CD14-positive monocyte (primary cell): ENCODE measurements at regions not wholly inside any gene's neighbourhood (a gene's known extent, or its start where the extent isn't known, plus 50 kb on each side); places are given as distances from the start of the nearest gene placed in this dataset.

Experiments
- DNase-seq, 3 donors: peaks; one replicate each; pipeline ENCODE4 v3.0.0-alpha.2; 2011 to 2022
- H2AFZ ChIP-seq: 2 replicates; pipeline ENCODE4 v1.6.0; 2012; ENCODE audit warnings: mild to moderate bottlenecking, low read depth, low read length, inconsistent platforms; ENCODE audit not compliant: insufficient read depth, poor library complexity, severe bottlenecking
- H3K27ac ChIP-seq, 2 donors: 1 replicate in 1 of 2; 2 replicates in 1 of 2; pipeline ENCODE4 v1.5.1; 2012 to 2013; ENCODE audit warnings: low read length in 2 of 2, control low read depth in 1 of 2, inconsistent platforms in 1 of 2, low read depth in 1 of 2, mild to moderate bottlenecking in 1 of 2
- H3K27me3 ChIP-seq, 2 donors: one replicate each; pipeline versions ENCODE4 v1.6.0 to v1.6.1; 2011 to 2013; ENCODE audit warnings: low read length in 2 of 2; ENCODE audit not compliant: control insufficient read depth in 2 of 2, insufficient read depth in 2 of 2
- H3K36me3 ChIP-seq, 2 donors: replicated peaks in 1 of 2; 1 replicate in 1 of 2; 2 replicates in 1 of 2; pipeline versions ENCODE4 v1.5.1 to v1.6.1; 2012 to 2013; ENCODE audit warnings: low read length in 2 of 2, control low read depth in 1 of 2, inconsistent platforms in 1 of 2, mild to moderate bottlenecking in 1 of 2; ENCODE audit not compliant: insufficient read depth in 2 of 2, control insufficient read depth in 1 of 2
- H3K4me1 ChIP-seq, 2 donors: 1 replicate in 1 of 2; 2 replicates in 1 of 2; pipeline versions ENCODE4 v1.5.1 to v1.6.1; 2012 to 2013; ENCODE audit warnings: low read length in 2 of 2, control low read depth in 1 of 2, inconsistent platforms in 1 of 2, mild to moderate bottlenecking in 1 of 2, moderate library complexity in 1 of 2; ENCODE audit not compliant: insufficient read depth in 2 of 2, control insufficient read depth in 1 of 2
- H3K4me2 ChIP-seq: replicated peaks from 2 replicates; pipeline ENCODE3; 2012; ENCODE audit warnings: low read length, moderate library complexity, mild to moderate bottlenecking; ENCODE audit not compliant: poor library complexity, severe bottlenecking; ENCODE audit errors: extremely low read depth
- H3K4me3 ChIP-seq, 3 experiments: fragments of 200-600 bp in 1 of 3; sonication (generic) in 1 of 3; replicated peaks in 1 of 3; 1 replicate in 2 of 3; 2 replicates in 1 of 3; pipeline ENCODE4 v1.5.1; 2011 to 2013; ENCODE audit warnings: low read length in 3 of 3, mild to moderate bottlenecking in 3 of 3, control low read depth in 2 of 3, low read depth in 2 of 3, inconsistent platforms in 1 of 3, moderate library complexity in 1 of 3
- H3K79me2 ChIP-seq: 2 replicates; pipeline ENCODE4 v1.6.0; 2012; ENCODE audit warnings: mild to moderate bottlenecking, control low read depth, inconsistent platforms, low read length, moderate library complexity; ENCODE audit not compliant: insufficient read depth
- H3K9ac ChIP-seq: 2 replicates; pipeline ENCODE4 v1.6.0; 2017; ENCODE audit warnings: low read length, mild to moderate bottlenecking; ENCODE audit not compliant: insufficient read depth, poor library complexity, severe bottlenecking
- H3K9me3 ChIP-seq, 2 donors: replicated peaks in 1 of 2; 1 replicate in 1 of 2; 2 replicates in 1 of 2; pipeline versions ENCODE4 v1.5.1 to v1.6.1; 2012 to 2013; ENCODE audit warnings: low read length in 2 of 2, control low read depth in 1 of 2; ENCODE audit not compliant: control insufficient read depth in 1 of 2, insufficient read depth in 1 of 2
- H4K20me1 ChIP-seq: 2 replicates; pipeline ENCODE4 v1.6.0; 2012; ENCODE audit warnings: mild to moderate bottlenecking, low read length, control low read depth, moderate library complexity; ENCODE audit not compliant: insufficient read depth
- H3K27ac Mint-ChIP-seq, 7 donors: one replicate each; pipeline ENCODE4 v1.8.0; 2020; ENCODE audit warnings: mild to moderate bottlenecking in 7 of 7, mixed read lengths in 7 of 7, moderate library complexity in 6 of 7, inconsistent platforms in 2 of 7
- H3K27me3 Mint-ChIP-seq, 3 donors: one replicate each; pipeline ENCODE4 v1.8.0; 2021 to 2022; ENCODE audit warnings: low read depth in 3 of 3, mild to moderate bottlenecking in 3 of 3, mixed read lengths in 3 of 3, moderate library complexity in 3 of 3, inconsistent platforms in 1 of 3
- H3K36me3 Mint-ChIP-seq, 2 donors: one replicate each; pipeline ENCODE4 v1.8.0; 2020; ENCODE audit warnings: mixed read lengths in 2 of 2, inconsistent platforms in 1 of 2, mild to moderate bottlenecking in 1 of 2
- H3K4me1 Mint-ChIP-seq: one replicate; pipeline ENCODE4 v1.8.0; 2020; ENCODE audit warnings: mild to moderate bottlenecking, mixed read lengths
- H3K4me3 Mint-ChIP-seq, 2 donors: one replicate each; pipeline ENCODE4 v1.8.0; 2020; ENCODE audit warnings: mild to moderate bottlenecking in 2 of 2, mixed read lengths in 2 of 2, moderate library complexity in 1 of 2
- H3K9me3 Mint-ChIP-seq, 7 donors: one replicate each; pipeline ENCODE4 v1.8.0; 2020 to 2022; ENCODE audit warnings: mixed read lengths in 7 of 7, mild to moderate bottlenecking in 6 of 7, moderate library complexity in 6 of 7, inconsistent platforms in 2 of 7
- CTCF ChIP-seq: fragments of 200-600 bp; IDR thresholded peaks from one replicate; pipeline ENCODE4 v1.8.0; 2022; ENCODE audit warnings: antibody characterized with exemption, mild to moderate bottlenecking
- WGBS: methylation state at CpG from one replicate; pipeline ENCODE4 v1.1.5; 2013; ENCODE audit warnings: missing lambda C conversion rate; ENCODE audit not compliant: insufficient coverage; 5-methylcytosine and 5-hydroxymethylcytosine counted together
- intact Hi-C, 2 donors: fragments of 100-400 bp; cut with micrococcal nuclease; formaldehyde crosslinking; loops; one replicate each; pipeline versions ENCODE4 v1.15.0 to v1.15.1; 2023

GRCh38 chr7:35513195-35513594, 181.7 kb downstream of the HERPUD2 start:
- H2AFZ ChIP-seq: no peak overlapping the region
- 71% methylated on average over 1 of the region's 5 CpGs for WGBS
- no peak overlapping the region for H3K4me3 Mint-ChIP-seq
- H3K4me3 ChIP-seq: no peak overlapping the region
- no peaks in the 10 kb centered on the region for H3K9me3 ChIP-seq
- H3K4me2 ChIP-seq: no peak overlapping the region
- H3K36me3 Mint-ChIP-seq: no peaks in the 10 kb centered on the region
- no peak overlapping the region for H3K27ac Mint-ChIP-seq
- H3K27ac ChIP-seq: no peak overlapping the region
- no peak overlapping the region for H3K9ac ChIP-seq
- H3K4me1 Mint-ChIP-seq: no peaks in the 10 kb centered on the region
- DNase-seq: no peak
- H3K36me3 ChIP-seq: no peaks in the 10 kb centered on the region
- H3K9me3 Mint-ChIP-seq: no peaks in the 10 kb centered on the region
- intact Hi-C loops: no loop called here
- H3K79me2 ChIP-seq: no peaks in the 10 kb centered on the region
- H3K27me3 ChIP-seq: no peaks in the 10 kb centered on the region
- no peaks in the 10 kb centered on the region for H3K4me1 ChIP-seq
- no peak for TF ChIP-seq CTCF
- H4K20me1 ChIP-seq: no peaks in the 10 kb centered on the region
- peaks cover 6 to 9% (median 8%) of the 10 kb centered on the region in 3 donors for H3K27me3 Mint-ChIP-seq

- Histone ChIP-seq H3K27ac (no peak overlapping the region), H3K9ac (no peak overlapping the region), H3K36me3 (no peaks in the 10 kb centered on the region), H3K27me3 (no peaks in the 10 kb centered on the region), H2AFZ (no peak overlapping the region), H4K20me1 (no peaks in the 10 kb centered on the region), H3K79me2 (no peaks in the 10 kb centered on the region), H3K4me1 (no peaks in the 10 kb centered on the region), H3K4me3 (no peak overlapping the region), H3K4me2 (no peak overlapping the region), H3K9me3 (no peaks in the 10 kb centered on the region)
- intact Hi-C loops: no loop called here
- no peak for TF ChIP-seq CTCF
- no peaks in the 10 kb centered on the region for H3K9me3 Mint-ChIP-seq
- H3K36me3 Mint-ChIP-seq: no peaks in the 10 kb centered on the region
- WGBS: 78% methylated on average over 4 of the region's 5 CpGs
- DNase-seq: no peak
- H3K4me3 Mint-ChIP-seq: no peak overlapping the region
- H3K27ac Mint-ChIP-seq: no peak overlapping the region
- H3K27me3 Mint-ChIP-seq: peaks cover 6 to 9% (median 8%) of the 10 kb centered on the region in 3 donors
- H3K4me1 Mint-ChIP-seq: no peaks in the 10 kb centered on the region
Observed at GRCh38 chr7:35512716-35513115, 182.2 kb downstream of the HERPUD2 start.
